ENCODE measurements at regions not wholly inside any gene's neighbourhood (a gene's known extent, or its start where the extent isn't known, plus 50 kb on each side); places are given as distances from the start of the nearest gene placed in this dataset.

DNA sequence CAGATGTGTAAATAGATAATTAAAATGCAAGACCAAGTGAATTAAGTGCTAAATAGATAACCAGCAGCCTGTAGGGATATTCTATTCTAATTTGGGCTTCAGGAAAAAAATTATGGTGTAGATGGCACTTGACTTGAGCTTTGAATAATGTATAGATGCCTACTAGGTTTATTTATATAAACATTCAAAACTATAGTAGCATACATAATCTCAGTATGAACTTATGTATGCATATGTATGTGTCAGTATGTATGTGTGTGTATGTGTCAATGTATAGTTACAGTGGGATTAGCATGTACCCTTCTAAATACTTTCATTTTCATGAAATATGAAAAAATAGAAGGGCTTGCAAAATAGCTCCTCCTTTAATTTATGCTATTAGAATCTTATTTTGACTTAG, 207.3 kb upstream of the PPP1R3A start:
- no peak for TF ChIP-seq EZH2 (IDR thresholded peaks at IDR 0.05; ENCODE audit: borderline replicate concordance, low read length)
- TF ChIP-seq, protein P1, sequence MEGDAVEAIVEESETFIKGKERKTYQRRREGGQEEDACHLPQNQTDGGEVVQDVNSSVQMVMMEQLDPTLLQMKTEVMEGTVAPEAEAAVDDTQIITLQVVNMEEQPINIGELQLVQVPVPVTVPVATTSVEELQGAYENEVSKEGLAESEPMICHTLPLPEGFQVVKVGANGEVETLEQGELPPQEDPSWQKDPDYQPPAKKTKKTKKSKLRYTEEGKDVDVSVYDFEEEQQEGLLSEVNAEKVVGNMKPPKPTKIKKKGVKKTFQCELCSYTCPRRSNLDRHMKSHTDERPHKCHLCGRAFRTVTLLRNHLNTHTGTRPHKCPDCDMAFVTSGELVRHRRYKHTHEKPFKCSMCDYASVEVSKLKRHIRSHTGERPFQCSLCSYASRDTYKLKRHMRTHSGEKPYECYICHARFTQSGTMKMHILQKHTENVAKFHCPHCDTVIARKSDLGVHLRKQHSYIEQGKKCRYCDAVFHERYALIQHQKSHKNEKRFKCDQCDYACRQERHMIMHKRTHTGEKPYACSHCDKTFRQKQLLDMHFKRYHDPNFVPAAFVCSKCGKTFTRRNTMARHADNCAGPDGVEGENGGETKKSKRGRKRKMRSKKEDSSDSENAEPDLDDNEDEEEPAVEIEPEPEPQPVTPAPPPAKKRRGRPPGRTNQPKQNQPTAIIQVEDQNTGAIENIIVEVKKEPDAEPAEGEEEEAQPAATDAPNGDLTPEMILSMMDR (IDR thresholded peaks at IDR 0.05; ENCODE audit: low read length): no peak
